GM18873 (cell line): ENCODE measurements at regions not wholly inside any gene's neighbourhood (a gene's known extent, or its start where the extent isn't known, plus 50 kb on each side); places are given as distances from the start of the nearest gene placed in this dataset.

Experiments
- ATAC-seq: cut with Tn5 transposase; IDR thresholded peaks from one replicate; pipeline ENCODE4 v1.9.1; 2021; ENCODE audit warnings: mild to moderate bottlenecking, moderate library complexity, moderate number of reproducible peaks; ENCODE audit not compliant: unreplicated experiment, low FRiP score

DNA sequence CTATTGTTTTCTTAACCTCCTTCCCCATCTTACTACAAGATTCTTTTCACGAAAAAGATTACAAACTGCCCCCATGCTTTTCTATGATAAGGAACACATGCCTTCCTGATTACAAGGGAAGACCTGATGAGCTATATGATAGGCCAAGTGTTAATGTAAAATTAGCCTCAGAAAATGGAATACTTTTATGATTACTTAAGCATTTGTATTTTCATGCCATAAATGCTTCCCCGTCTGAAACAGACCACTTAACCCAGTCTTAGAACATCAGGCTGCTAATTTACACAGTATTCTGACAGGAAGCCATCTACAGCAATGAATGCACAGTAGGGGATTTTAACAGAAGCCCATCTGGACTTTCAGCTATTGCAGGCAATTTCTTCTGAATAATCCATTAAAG lies 274.9 kb downstream of the HAO1 start:
- no peak for ATAC-seq

DNA sequence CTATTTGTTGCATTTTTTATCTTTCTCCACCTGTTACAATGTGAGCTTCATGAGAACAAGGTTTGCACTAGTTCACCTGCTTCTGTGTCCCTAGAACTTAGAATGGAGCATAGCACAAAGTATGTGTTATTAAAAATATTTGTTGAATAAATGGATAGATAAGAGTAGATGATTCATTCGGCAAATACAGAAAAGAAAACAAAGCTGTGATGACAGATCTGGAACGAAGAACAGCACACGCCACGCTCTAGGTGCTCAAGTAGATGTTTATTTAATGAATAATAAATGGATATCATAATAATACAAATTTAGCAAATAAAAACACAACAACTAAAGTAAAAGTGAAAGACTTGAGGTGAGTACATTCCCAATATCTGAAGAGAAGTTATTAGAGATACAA lies 273.1 kb downstream of the HAO1 start:
- no peak for ATAC-seq

DNA sequence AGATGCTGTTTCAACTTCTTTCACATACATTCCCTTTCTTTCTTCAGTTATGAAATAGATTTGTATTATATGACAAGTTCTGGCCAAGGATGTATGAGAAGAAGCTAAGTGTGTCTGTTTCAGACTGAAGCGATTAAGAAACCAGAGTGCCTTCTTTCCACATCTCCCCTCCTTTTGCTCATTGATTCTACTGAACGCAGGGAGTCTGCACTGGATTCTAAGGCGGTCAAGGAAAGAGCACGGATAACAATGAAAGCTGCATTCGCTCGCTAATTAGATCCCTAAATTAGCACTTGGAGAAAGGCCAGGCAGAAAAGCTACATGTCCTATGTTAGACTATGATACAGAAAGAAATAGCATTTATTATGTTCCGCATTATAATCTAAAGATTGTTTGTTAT lies 267.7 kb downstream of the HAO1 start:
- no peak for ATAC-seq

DNA sequence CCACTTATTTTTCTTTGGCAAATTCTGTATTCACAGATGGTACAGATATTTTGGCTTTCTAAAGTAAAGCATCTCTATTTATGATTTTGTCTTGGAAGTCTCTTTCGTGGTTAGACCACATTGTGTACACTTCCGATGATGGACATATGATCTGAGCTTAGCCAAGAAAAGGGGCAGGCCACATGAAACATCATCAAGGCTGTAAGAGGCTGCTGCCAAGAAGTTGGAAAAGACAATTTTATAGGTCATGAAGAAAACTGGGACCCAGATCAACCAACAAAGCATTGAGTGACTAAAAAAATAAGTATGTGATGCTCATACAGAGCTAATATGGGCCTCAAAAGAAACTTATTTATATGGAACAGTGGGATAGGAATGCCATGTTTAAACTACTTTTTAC lies 266.4 kb downstream of the HAO1 start:
- ATAC-seq = no peak

DNA sequence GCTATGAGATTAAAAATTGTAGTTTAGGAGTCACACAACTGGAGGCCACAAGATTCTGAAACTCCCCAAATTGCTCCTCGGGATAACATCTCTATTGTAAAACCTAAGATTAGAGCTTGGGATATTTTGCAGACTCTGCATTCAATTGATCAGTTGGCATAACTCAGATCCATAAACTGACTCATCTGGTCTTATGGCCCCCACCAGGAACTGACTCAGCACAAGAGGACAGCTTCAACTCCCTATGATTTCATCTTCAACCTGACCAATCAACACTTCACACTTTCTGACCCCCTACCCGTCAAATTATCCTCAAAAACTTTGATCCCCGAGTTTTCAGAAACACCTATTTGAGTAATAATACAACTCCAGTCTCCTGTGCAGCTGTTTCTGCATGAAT lies 257.3 kb downstream of the HAO1 start:
- no peak for ATAC-seq

DNA sequence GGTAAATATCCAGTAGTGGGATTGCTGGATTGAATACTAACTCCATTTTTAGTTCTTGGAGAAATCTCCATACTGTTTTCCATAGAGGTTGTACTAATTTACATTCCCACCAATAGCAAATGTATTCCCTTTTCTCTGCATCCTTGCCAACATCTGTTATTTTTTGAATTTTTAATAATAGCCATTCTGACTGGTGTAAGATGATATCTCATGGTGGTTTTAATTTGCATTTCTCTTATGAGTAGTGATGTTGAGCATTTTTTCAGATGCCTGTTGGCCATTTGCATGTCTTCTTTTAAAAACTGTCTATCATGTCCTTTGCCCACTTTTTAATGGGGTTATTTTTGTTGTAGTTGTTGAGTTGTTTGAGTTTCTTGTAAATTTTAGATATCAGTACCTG lies 253.2 kb downstream of the HAO1 start:
- ATAC-seq = no peak

DNA sequence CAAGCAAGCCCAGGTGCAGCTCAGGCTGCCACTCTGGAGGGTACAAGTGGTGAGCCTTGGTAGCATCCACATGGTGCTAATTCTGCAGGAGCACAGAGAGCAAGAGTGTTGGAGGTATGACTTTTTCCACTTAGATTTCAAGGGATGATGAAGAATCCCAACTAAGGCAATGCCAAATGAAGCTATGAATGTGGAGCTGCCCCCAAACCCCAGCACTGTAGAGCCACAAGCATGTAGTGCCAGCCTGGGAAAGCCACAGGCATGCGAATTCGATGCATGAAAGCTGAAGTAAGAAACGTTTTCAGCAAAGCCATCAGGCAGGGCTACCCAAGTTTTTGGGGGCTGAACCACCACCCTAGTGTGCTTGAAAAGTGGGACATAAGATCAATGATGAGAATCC lies 251.1 kb downstream of the HAO1 start:
- ATAC-seq = no peak

DNA sequence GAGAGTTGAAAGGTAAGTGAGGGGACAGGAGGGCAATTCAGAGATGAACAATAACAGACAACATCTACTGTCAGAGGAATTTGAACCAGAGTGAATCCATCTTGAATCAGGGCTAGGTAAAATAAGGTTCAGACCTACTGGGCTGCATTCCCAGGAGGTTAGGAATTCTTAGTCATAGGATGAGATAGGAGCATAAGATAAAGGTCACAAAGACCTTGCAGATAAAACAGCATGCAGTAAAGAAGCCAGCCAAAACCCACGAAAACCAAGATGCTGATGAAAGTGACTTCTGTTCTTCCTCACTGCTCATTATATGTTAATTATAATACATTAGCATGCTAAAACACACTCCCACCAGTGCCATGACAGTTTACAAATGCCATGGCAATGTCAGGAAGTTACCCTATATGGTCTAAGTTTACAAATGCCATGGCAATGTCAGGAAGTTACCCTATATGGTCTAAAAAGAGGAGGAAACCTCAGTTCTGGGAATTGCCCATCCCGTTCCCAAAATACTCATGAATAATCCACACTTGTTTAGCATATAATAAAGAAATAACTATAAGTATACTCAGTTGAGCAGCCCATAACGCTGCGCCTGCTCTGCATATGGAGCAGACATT lies 248.5 kb downstream of the HAO1 start:
- ATAC-seq = no peak

DNA sequence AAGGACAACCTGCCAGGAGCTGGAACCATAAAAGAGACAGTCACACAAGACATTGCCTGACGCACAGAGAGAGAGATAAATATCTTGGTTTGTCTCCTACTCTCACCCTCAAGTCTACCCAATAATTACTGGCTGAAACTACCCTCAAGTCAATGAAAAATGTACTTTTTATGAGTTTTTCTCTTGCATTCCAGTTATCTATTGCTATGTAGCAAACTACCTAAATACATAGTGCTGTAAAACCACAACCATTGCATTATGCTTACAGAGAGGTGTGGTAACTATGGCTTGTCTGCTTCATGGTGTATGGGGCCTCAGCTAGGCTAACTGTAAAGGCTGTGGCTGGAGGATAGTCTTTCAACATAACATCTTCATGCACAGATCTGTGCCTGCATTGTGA lies 247.8 kb downstream of the HAO1 start:
- ATAC-seq = no peak

DNA sequence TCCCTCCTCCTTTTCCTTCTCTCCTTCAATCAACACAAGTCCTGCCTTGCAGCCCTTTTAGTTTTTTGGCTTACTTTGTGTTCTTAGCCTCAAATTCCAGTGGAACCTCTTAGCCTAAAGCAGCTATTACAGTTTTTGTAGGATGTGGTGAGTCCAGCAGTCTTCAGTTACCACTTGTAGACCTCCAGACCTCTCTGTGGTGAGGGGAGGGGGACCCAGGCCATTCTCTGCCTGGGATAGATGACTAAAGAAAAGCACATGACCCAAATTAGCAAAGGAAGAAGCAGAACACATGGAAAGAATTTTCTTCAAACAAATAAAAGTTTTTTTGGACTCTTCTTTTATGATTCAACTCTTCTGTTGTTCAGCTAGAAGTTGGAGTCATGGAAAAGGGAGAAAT lies 246.5 kb downstream of the HAO1 start:
- ATAC-seq = no peak

DNA sequence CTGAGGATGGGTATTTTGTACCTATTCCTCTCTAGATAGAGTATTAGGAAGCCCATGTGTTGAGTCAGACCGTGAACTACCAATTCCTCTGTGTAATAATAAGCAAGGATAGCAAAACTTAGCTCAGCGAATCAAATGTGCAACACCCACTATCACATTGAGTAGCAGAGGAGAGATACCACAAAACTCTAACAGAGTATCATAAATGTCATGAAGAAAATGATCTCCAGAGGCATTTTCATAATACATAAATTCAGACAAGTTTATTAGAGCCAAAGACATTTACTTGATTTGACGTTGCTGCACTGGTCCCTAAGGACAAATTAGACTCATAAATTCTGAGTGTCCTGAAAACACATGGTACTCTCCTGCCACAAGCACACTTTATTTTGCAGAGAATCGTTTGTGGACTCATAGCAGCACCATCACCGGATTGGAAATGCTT lies 245.2 kb downstream of the HAO1 start:
- no peak for ATAC-seq

DNA sequence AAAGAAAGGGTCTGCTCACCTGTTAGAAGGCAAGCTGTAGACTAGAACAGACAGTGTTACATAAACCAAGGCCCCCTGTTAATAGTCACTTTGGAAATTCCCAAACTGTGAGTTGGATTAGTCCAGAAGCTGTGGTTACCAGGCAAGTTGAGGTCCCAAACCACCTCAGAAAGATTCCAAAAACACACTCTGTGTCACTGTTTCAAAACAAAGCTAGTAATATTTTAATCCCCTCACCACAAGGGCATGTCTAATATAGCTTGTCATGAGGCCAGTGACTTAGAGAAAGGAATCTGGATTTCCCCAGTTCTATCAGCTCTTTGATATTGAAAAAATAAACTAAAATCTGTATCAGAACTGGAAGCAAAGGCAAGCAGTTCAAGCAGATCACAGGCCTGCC lies 244.6 kb downstream of the HAO1 start:
- no peak for ATAC-seq

DNA sequence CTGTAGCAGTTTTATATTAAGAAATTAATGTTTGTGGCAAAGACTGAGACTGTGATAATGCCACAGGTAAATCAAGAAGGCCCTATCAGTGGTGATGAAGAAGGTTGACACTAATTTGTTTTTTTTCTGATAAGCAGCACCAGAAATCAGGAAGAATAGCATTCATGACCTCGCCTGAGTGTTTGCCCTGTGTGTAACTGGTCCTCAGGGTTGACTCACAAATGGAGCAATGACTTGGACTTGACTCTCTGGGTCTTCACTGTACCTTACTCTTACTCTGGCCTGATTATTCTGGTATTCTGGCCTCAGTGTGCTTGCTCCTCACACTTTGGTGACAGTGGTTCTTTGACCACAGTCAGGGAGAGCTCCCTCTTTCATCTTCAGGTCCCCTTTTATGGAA lies 243.9 kb downstream of the HAO1 start:
- ATAC-seq = no peak

DNA sequence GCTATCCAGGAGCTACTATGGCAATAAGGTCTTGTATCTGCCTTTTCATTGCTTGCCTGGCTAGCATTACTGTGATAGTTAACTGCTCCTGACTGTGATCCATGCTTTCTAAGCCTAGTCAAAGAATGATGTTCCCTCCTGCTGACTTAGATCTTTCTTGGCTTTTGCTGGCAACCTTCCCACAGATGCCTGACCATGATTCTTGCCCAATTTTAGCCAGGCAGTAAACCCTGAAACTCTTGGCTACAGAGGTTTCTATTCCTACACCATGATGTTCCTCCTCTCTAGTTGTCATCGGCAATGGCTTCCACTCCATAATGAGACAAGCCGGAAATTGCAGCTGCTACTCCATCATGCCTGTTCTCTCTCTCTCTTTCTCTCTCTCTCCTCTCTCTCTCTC lies 238.1 kb downstream of the HAO1 start:
- ATAC-seq = no peak

DNA sequence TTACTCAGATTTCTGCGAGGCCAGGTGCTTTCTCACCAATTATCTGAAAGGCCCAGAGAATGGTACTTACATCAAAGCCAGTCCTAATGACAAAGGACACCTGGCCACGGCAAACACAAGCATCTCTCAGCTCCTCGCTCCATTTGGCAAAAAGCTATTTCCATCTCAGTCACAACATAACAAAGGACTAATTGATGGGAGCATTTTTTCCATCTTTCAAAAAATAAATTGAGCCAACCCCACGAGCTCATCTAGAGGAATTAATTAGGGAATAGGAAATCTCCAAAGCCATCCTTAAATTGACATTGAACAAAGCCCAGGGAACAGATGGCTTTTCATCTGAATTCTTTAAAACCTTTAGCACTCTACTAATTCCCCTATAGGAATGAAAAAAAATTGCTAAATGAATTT lies 236.7 kb downstream of the HAO1 start:
- ATAC-seq = no peak

DNA sequence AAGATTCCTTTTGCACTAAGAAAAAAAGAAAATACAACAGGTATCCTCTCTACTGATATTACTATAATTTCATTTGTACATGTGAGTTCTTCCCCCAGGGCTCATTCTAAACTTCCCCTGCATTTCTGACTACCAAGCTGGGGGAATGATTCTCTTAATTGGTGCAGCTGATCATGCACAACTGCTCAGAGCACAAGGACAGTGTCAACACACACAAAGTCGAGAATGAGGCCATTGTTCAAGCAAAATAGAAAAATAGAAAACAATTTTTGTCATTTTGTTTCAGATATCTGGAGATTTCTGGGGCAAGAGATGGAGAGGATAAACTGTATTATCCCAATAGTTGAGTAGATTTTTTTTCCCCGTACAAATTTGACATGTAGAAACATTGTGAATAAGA lies 236.3 kb downstream of the HAO1 start:
- no peak for ATAC-seq

DNA sequence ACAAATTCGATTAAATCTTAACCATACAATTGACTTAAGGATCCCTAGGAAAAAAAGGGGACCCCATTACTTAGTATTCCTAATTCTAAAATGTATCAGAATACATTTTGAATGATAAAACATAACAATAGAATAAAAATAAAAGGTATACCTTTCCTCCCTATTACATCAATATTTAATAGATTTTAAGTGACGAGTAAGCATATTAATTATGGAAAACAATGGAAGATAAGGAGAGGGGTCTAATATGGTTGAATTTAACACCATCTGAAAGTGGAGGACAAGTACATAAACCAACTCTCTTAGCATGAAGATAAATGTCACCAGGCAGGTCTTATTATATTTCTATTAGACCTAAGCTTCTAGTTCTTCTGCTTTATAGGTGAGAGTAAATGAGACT lies 232.1 kb downstream of the HAO1 start:
- ATAC-seq = no peak

DNA sequence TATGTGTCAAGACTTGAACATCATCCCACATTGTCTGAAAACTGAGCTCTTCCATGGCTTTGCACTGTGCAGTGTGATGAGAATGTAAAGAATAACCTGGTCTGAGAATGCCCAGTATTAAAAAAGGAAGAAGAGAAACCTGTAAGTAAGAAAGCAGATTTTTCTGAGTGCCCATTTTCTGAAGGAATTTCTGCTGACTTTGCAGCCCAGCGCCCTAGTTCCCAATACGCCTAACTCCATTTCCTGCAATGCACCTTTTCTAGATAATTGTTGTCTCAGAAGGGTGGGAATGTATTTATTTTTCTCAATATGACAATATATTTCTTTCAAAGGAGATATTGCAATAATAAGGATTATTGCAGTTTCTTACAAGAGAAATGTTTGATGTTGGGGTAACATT lies 231.5 kb downstream of the HAO1 start:
- no peak for ATAC-seq

DNA sequence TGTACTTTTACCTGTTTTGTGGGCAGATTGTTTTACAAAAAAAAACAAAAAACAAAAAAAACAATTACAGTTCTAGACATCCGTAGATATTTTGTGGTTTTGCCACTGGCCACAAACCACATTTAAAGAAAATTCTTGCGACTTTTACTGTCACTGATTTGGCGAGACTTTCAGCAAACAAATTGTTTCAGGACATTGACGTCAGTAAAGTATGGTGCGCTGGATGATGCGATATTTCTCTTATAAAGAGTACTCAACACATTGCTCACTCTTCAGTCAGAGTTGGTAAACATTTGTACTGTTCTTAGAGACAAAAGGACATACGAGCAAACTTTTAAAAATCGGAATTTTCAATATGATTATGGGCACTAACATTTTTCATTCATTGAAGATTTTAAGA lies 229.8 kb downstream of the HAO1 start:
- ATAC-seq = no peak

DNA sequence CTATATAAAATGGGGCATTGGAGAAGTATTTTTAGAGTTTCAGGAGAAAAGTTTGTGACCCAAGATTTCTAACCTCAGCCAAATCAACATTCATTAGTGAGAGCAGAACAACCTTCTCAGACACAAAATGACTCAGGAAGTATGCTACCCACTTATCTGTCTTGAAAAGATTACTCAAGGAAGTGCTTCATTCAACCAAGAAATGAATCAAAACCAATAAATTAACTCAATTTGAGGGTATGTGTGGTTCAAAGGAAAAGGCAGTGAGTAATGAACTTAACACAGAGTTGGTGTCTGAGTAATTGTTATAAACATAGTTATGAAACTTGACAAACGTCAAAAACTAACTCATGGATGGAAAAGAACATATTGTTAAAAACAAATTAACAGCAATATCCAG lies 227.6 kb downstream of the HAO1 start:
- ATAC-seq = no peak

DNA sequence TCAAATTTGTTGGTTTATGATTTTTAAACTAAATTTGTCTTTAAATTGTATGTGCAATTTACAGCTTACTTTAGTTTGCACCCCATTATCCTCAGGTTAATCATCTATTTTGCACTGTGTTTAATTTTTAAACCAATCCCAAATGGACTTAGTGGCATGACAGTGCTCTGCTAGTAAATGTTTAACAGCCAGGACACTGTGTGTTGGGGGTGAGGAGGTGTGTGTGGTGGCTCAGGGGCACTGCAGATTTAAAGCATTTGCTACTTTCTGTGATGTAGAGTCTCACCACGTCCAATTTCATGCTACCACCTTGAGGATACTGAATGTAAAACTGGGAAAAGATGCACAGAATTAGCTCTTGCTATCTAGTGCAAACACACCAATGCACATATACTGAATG lies 225.7 kb downstream of the HAO1 start:
- ATAC-seq = no peak

DNA sequence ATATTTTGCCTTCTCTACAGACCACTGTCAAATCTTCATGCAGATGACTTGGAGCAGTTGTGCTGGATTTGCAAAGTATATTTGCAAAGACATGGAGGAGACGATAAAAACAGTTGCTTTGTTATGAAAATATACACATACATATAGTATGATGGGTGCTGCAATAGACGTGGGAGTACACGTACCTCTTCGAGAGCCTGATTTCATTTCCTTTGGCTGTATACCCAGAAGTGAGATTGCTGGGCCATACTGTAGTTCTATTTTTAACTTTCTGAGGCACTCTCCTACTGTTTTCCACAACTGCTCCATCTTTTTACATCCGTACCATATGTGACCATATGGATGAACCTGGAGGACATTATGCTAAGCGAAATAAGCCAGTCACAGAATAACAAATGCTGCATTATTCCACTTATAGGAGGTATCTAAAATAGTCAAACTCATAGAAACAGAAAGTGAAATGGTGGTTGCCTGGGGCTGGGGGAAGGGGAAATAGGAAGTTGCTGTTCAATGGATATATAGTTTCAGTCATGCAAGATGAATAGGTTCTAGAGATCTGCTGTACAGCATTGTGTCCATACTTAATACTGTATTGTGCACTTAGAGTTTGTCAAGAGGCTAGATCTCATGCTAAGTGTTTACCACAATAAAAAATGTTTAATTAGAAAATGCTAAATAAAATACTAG lies 223.8 kb downstream of the HAO1 start:
- no peak for ATAC-seq

DNA sequence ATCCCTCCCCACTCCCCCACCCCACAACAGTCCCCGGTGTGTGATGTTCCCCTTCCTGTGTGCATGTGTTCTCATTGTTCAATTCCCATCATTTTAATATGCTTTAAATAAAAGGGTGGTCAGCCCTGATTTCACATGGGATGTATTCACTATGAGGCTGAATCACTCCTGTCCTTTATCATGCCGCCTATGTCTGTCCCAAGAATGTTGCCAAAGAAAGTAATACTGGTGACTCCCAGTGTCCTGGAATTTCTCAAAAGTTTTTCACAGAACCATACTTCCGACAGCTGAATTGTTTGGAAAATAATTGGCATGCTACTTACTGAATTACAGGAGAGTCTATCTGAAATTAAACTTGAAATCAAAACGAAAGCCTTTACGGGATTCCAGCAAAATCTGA lies 217.7 kb downstream of the HAO1 start:
- ATAC-seq = no peak
